ENCODE measurements at regions not wholly inside any gene's neighbourhood (a gene's known extent, or its start where the extent isn't known, plus 50 kb on each side); places are given as distances from the start of the nearest gene placed in this dataset.

GRCh38 chr16:64742455-64743223 is 379.2 kb downstream of the CDH11 start:
- Histone ChIP-seq H3K27me3 (replicated peaks; ENCODE audit: control insufficient read depth, insufficient read depth, low read length) (no peaks in the 10 kb centered on the region), H3K4me3 (ENCODE audit: low read depth, low read length) (no peak overlapping the region), H3K9me3 (no peaks in the 10 kb centered on the region), H3K4me1 (no peaks in the 10 kb centered on the region), H3K36me3 (ENCODE audit: control insufficient read depth, insufficient read depth, low read length) (no peaks in the 10 kb centered on the region)
- DNase-seq: no peak
- Mint-ChIP-seq H3K36me3 (ENCODE audit: insufficient read depth, unreplicated experiment) (no peaks in the 10 kb centered on the region), H3K9me3 (ENCODE audit: unreplicated experiment) (no peaks in the 10 kb centered on the region), H3K4me1 (ENCODE audit: low read depth, unreplicated experiment) (no peaks in the 10 kb centered on the region), H3K27me3 (ENCODE audit: insufficient read depth, unreplicated experiment) (peaks cover 3% of the 10 kb centered on the region), H3K27ac (ENCODE audit: unreplicated experiment) (no peak overlapping the region), H3K4me3 (ENCODE audit: unreplicated experiment) (no peak overlapping the region)
- no peak for TF ChIP-seq CTCF (IDR thresholded peaks at IDR 0.05; ENCODE audit: insufficient read depth in 1 of 2, low read depth in 1 of 2, low read length in 1 of 2, severe bottlenecking in 1 of 2, unreplicated experiment in 1 of 2)
- intact Hi-C loops (cut with micrococcal nuclease; ENCODE audit: unreplicated experiment): no loop called here
- POLR2A ChIA-PET: no interaction called here
- BruUV-seq (replicated peaks): no TSS peak
- CTCF ChIA-PET: no interaction called here

- intact Hi-C loops (cut with micrococcal nuclease; ENCODE audit: unreplicated experiment): no loop called here
- Histone ChIP-seq H3K4me1 (no peaks in the 10 kb centered on the region), H3K36me3 (ENCODE audit: control insufficient read depth, insufficient read depth, low read length) (no peaks in the 10 kb centered on the region), H3K4me3 (ENCODE audit: low read depth, low read length) (no peak overlapping the region), H3K9me3 (no peaks in the 10 kb centered on the region), H3K27me3 (replicated peaks; ENCODE audit: control insufficient read depth, insufficient read depth, low read length) (no peaks in the 10 kb centered on the region)
- Mint-ChIP-seq H3K4me1 (ENCODE audit: low read depth, unreplicated experiment) (no peaks in the 10 kb centered on the region), H3K9me3 (ENCODE audit: unreplicated experiment) (no peaks in the 10 kb centered on the region), H3K36me3 (ENCODE audit: insufficient read depth, unreplicated experiment) (no peaks in the 10 kb centered on the region), H3K27me3 (ENCODE audit: insufficient read depth, unreplicated experiment) (no peaks in the 10 kb centered on the region), H3K27ac (ENCODE audit: unreplicated experiment) (no peak overlapping the region), H3K4me3 (ENCODE audit: unreplicated experiment) (no peak overlapping the region)
- no TSS peak for BruUV-seq (replicated peaks)
- no peak for DNase-seq
- ChIA-PET POLR2A (no interaction called here), CTCF (no interaction called here)
- no peak for TF ChIP-seq CTCF (IDR thresholded peaks at IDR 0.05; ENCODE audit: insufficient read depth in 1 of 2, low read depth in 1 of 2, low read length in 1 of 2, severe bottlenecking in 1 of 2, unreplicated experiment in 1 of 2)
These were observed 381.6 kb downstream of the CDH11 start for GRCh38 chr16:64740261-64740660.

GRCh38 chr16:64738321-64738960 is 383.4 kb downstream of the CDH11 start:
- H3K27me3 Mint-ChIP-seq (ENCODE audit: insufficient read depth, unreplicated experiment): no peaks in the 10 kb centered on the region
- no peak overlapping the region for H3K4me3 ChIP-seq (ENCODE audit: low read depth, low read length)
- no peaks in the 10 kb centered on the region for H3K36me3 Mint-ChIP-seq (ENCODE audit: insufficient read depth, unreplicated experiment)
- no peaks in the 10 kb centered on the region for H3K36me3 ChIP-seq (ENCODE audit: control insufficient read depth, insufficient read depth, low read length)
- H3K4me3 Mint-ChIP-seq (ENCODE audit: unreplicated experiment): no peak overlapping the region
- ChIA-PET CTCF (no interaction called here), POLR2A (no interaction called here)
- H3K9me3 ChIP-seq: no peaks in the 10 kb centered on the region
- intact Hi-C loops (cut with micrococcal nuclease; ENCODE audit: unreplicated experiment): no loop called here
- no peaks in the 10 kb centered on the region for H3K9me3 Mint-ChIP-seq (ENCODE audit: unreplicated experiment)
- DNase-seq: no peak
- no peak for TF ChIP-seq CTCF (IDR thresholded peaks at IDR 0.05; ENCODE audit: insufficient read depth in 1 of 2, low read depth in 1 of 2, low read length in 1 of 2, severe bottlenecking in 1 of 2, unreplicated experiment in 1 of 2)
- H3K4me1 Mint-ChIP-seq (ENCODE audit: low read depth, unreplicated experiment): no peaks in the 10 kb centered on the region
- H3K27ac Mint-ChIP-seq (ENCODE audit: unreplicated experiment): no peak overlapping the region
- H3K27me3 ChIP-seq (replicated peaks; ENCODE audit: control insufficient read depth, insufficient read depth, low read length): no peaks in the 10 kb centered on the region
- BruUV-seq (replicated peaks): no TSS peak
- H3K4me1 ChIP-seq: no peaks in the 10 kb centered on the region
